ENCODE measurements at regions not wholly inside any gene's neighbourhood (a gene's known extent, or its start where the extent isn't known, plus 50 kb on each side); places are given as distances from the start of the nearest gene placed in this dataset.

DNA sequence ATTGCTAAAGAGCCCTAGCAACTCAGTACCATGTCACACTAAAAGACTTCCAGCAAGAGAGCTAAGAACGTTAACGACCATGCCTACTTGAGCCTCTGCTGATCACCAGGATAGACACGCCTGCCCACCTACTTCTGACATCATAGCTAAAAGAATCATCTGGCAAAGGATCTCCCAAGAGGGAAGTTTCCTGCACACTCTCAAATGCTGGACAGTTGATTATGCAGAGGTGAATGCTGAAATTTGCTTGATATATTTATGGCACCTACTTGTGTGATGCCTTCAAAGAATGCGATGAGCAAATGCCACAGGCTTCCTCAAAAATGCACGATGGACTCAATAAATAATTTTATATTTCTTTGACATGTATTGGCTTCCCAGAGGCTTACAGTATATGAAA lies 113.6 kb downstream of the GALC start:
- Histone ChIP-seq H3K79me2 (ENCODE audit: low read length) (no peaks in the 10 kb centered on the region), H4K20me1 (ENCODE audit: insufficient read depth, low read length) (no peaks in the 10 kb centered on the region), H3K4me1 (ENCODE audit: low read length) (no peaks in the 10 kb centered on the region), H3K27ac (ENCODE audit: low read length) (no peak overlapping the region), H2AFZ (ENCODE audit: low read length) (no peak overlapping the region), H3K4me3 (ENCODE audit: low read length) (no peak overlapping the region), H3F3A (ENCODE audit: insufficient read depth, low read length) (no peaks in the 10 kb centered on the region), H3K9me3 (replicated peaks; ENCODE audit: insufficient read depth, low read length) (no peaks in the 10 kb centered on the region), H3K4me2 (ENCODE audit: low read depth, low read length) (no peak overlapping the region), H3K9ac (ENCODE audit: low read length) (no peak overlapping the region), H3K36me3 (replicated peaks; ENCODE audit: insufficient read depth, low read length) (no peaks in the 10 kb centered on the region), H3K27me3 (replicated peaks; ENCODE audit: insufficient read depth, low read length) (no peaks in the 10 kb centered on the region), H3K9me2 (replicated peaks; ENCODE audit: insufficient read depth, low read length) (no peaks in the 10 kb centered on the region)
- no peak for TF ChIP-seq EZH2phosphoT487 (IDR thresholded peaks at IDR 0.05; ENCODE audit: low read length)
- TF ChIP-seq, protein P1, sequence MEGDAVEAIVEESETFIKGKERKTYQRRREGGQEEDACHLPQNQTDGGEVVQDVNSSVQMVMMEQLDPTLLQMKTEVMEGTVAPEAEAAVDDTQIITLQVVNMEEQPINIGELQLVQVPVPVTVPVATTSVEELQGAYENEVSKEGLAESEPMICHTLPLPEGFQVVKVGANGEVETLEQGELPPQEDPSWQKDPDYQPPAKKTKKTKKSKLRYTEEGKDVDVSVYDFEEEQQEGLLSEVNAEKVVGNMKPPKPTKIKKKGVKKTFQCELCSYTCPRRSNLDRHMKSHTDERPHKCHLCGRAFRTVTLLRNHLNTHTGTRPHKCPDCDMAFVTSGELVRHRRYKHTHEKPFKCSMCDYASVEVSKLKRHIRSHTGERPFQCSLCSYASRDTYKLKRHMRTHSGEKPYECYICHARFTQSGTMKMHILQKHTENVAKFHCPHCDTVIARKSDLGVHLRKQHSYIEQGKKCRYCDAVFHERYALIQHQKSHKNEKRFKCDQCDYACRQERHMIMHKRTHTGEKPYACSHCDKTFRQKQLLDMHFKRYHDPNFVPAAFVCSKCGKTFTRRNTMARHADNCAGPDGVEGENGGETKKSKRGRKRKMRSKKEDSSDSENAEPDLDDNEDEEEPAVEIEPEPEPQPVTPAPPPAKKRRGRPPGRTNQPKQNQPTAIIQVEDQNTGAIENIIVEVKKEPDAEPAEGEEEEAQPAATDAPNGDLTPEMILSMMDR (IDR thresholded peaks at IDR 0.05; ENCODE audit: low read length), result no peak
- TF ChIP-seq EZH2 (optimal IDR thresholded peaks at IDR 0.05; ENCODE audit: low read depth, low read length), result no peak
- DNase-seq, result no peak

DNA sequence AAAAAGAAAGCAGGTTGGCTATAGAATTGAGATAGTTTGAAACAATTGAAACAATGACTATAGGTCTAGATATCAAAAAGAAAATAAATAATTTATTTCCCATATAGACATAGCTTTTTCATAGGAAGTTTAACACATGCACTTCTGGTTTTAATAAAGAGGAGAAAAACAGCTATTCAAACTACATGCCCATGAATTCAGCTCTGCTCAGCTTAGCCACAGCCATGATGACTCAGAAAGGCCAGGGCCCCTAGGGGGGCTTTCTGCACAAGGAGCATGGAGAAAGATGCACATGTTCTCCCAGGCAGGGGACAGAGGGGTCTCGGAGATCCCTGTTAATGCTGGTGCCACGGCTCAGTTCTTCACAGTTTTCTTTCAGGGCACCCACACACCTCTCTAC lies 114.0 kb downstream of the GALC start:
- TF ChIP-seq EZH2phosphoT487 (IDR thresholded peaks at IDR 0.05; ENCODE audit: low read length) (no peak), EZH2 (optimal IDR thresholded peaks at IDR 0.05; ENCODE audit: low read depth, low read length) (no peak)
- TF ChIP-seq, protein P1 (IDR thresholded peaks at IDR 0.05; ENCODE audit: low read length), result no peak

DNA sequence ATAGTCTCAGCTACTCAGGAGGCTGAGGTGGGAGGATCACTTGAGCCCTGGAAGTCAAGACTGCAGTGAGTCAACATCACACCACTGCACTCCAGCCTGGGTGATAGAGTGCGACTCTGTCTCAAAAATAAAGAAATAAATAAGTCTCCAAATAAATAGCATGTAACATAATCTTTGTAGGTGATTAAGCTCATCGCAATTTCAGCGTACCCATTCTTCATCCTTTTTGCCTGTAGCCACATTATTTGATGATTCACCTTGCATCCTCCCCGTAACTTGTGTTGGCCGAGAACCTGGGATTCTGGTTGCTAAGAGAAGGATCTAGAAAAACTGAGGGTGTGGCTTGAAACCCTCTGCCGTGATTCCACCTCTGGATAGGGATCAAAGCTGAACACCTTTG lies 115.1 kb downstream of the GALC start:
- Histone ChIP-seq H3K4me3 (ENCODE audit: low read length) (no peak overlapping the region), H3K9me3 (replicated peaks; ENCODE audit: insufficient read depth, low read length) (no peaks in the 10 kb centered on the region), H3K4me1 (ENCODE audit: low read length) (no peaks in the 10 kb centered on the region), H3K9ac (ENCODE audit: low read length) (no peak overlapping the region), H3F3A (ENCODE audit: insufficient read depth, low read length) (no peaks in the 10 kb centered on the region), H3K36me3 (replicated peaks; ENCODE audit: insufficient read depth, low read length) (no peaks in the 10 kb centered on the region), H2AFZ (ENCODE audit: low read length) (no peak overlapping the region), H3K4me2 (ENCODE audit: low read depth, low read length) (no peak overlapping the region), H3K9me2 (replicated peaks; ENCODE audit: insufficient read depth, low read length) (no peaks in the 10 kb centered on the region), H3K27me3 (replicated peaks; ENCODE audit: insufficient read depth, low read length) (no peaks in the 10 kb centered on the region), H4K20me1 (ENCODE audit: insufficient read depth, low read length) (no peaks in the 10 kb centered on the region), H3K27ac (ENCODE audit: low read length) (no peak overlapping the region), H3K79me2 (ENCODE audit: low read length) (no peaks in the 10 kb centered on the region)
- TF ChIP-seq EZH2phosphoT487 (IDR thresholded peaks at IDR 0.05; ENCODE audit: low read length) (no peak), EZH2 (optimal IDR thresholded peaks at IDR 0.05; ENCODE audit: low read depth, low read length) (no peak)
- TF ChIP-seq, protein P1 (IDR thresholded peaks at IDR 0.05; ENCODE audit: low read length), result no peak
- DNase-seq, result no peak

More for the DNA sequence above, 114.0 kb downstream of the GALC start:
- Histone ChIP-seq H3K4me3 (ENCODE audit: low read length) (no peak overlapping the region), H3K4me2 (ENCODE audit: low read depth, low read length) (no peak overlapping the region), H3K9ac (ENCODE audit: low read length) (no peak overlapping the region), H3K9me2 (replicated peaks; ENCODE audit: insufficient read depth, low read length) (no peaks in the 10 kb centered on the region), H3K79me2 (ENCODE audit: low read length) (no peaks in the 10 kb centered on the region), H2AFZ (ENCODE audit: low read length) (no peak overlapping the region), H3K36me3 (replicated peaks; ENCODE audit: insufficient read depth, low read length) (no peaks in the 10 kb centered on the region), H3K9me3 (replicated peaks; ENCODE audit: insufficient read depth, low read length) (no peaks in the 10 kb centered on the region), H3K4me1 (ENCODE audit: low read length) (no peaks in the 10 kb centered on the region), H3K27me3 (replicated peaks; ENCODE audit: insufficient read depth, low read length) (no peaks in the 10 kb centered on the region), H3K27ac (ENCODE audit: low read length) (no peak overlapping the region), H4K20me1 (ENCODE audit: insufficient read depth, low read length) (no peaks in the 10 kb centered on the region), H3F3A (ENCODE audit: insufficient read depth, low read length) (no peaks in the 10 kb centered on the region)
- DNase-seq, result no peak
